Left forelimb (tissue), 1 donor: ENCODE measurements at regions not wholly inside any gene's neighbourhood (a gene's known extent, or its start where the extent isn't known, plus 50 kb on each side); places are given as distances from the start of the nearest gene placed in this dataset.
A peak's percentile ranks its signal among the peaks of the same experiment; 100 is the strongest.
"Not testable (repeated sequence)": the region's sequence is repeated elsewhere in the genome, so short reads cannot be mapped to it uniquely, and the experiment has no call there.

Source experiments
- DNase-seq: peaks from one replicate; pipeline ENCODE4 v3.0.0-alpha.2; 2018; ENCODE audit warnings: low spot score

- DNase-seq, result no peak
Measured at GRCh38 chr2:64743739-64744330, 90.1 kb upstream of the SERTAD2 start.

- DNase-seq, result no peak
Measured at GRCh38 chr2:64745562-64745961, 91.8 kb upstream of the SERTAD2 start.

- DNase-seq, result not testable (repeated sequence)
Measured at GRCh38 chr2:64747690-64748091, 94.0 kb upstream of the SERTAD2 start.

GRCh38 chr2:64748147-64748546 is 94.4 kb upstream of the SERTAD2 start:
- DNase-seq, result no peak

- no peak for DNase-seq
Measured at GRCh38 chr2:64748561-64748960, 94.8 kb upstream of the SERTAD2 start.

- no peak for DNase-seq
Measured at GRCh38 chr2:64749446-64749845, 95.7 kb upstream of the SERTAD2 start.

- DNase-seq, result peak; percentile 76
Measured at GRCh38 chr2:64750001-64750816, 96.5 kb upstream of the SERTAD2 start.

GRCh38 chr2:64750817-64751285 is 97.1 kb upstream of the SERTAD2 start:
- peak; percentile 99 for DNase-seq

- no peak for DNase-seq
Measured at GRCh38 chr2:64751286-64752260, 97.9 kb upstream of the SERTAD2 start.

- no peak for DNase-seq
Measured at GRCh38 chr2:64753399-64753798, 99.7 kb upstream of the SERTAD2 start.

GRCh38 chr2:64754570-64754969 is 100.9 kb upstream of the SERTAD2 start:
- no peak for DNase-seq

- DNase-seq, result no peak
Measured at GRCh38 chr2:64757126-64757525, 103.4 kb upstream of the SERTAD2 start.

- DNase-seq, result no peak
Measured at GRCh38 chr2:64760128-64760527, 106.4 kb upstream of the SERTAD2 start.

GRCh38 chr2:64762301-64762997 is 108.7 kb upstream of the SERTAD2 start:
- no peak for DNase-seq

- DNase-seq, result no peak
Measured at GRCh38 chr2:64763126-64763525, 109.4 kb upstream of the SERTAD2 start.

GRCh38 chr2:64765160-64765805 is 111.6 kb upstream of the SERTAD2 start:
- DNase-seq, result no peak

GRCh38 chr2:64766841-64767669 is 113.3 kb upstream of the SERTAD2 start:
- DNase-seq, result no peak

- DNase-seq, result peak; percentile 84
Measured at GRCh38 chr2:64767670-64768468, 114.2 kb upstream of the SERTAD2 start.

GRCh38 chr2:64768491-64769005 is 114.8 kb upstream of the SERTAD2 start:
- DNase-seq, result no peak
